ENCODE measurements at regions not wholly inside any gene's neighbourhood (a gene's known extent, or its start where the extent isn't known, plus 50 kb on each side); places are given as distances from the start of the nearest gene placed in this dataset.

DNA sequence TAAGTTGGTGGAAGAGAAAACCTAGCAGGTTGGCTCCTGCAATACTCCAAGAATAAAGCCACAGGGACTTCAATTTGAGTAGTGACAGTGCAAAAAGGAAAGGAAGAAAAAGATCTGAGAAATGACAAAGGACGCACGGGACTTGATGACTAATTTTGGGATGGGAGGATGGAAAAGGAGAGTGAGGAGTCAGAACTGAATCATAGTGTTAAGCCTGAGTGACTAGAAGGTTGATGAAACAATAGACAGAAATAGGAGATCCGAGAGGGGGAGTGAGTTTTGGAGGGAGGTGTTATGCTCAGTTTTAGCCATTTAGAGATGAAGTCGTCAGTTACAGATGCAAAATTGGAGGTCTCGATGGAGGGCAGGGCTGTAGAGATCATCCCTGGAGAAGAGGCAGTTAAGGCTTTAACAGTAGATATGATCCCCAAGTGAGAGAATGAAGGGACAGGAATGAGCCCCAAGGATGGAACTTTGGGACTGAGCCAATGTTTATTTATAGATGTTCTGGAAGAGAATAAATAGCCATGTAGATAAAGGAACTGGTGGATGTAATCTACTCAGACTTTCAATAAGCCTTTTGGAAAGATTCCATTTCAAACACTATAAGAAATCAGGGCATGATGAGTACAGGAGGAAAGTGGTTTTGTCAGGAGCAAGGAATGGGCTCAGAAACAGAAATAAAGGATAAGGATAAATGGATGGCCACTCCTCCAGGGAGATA is 108.9 kb upstream of the NCAM1 start:
- TF ChIP-seq, protein P1, sequence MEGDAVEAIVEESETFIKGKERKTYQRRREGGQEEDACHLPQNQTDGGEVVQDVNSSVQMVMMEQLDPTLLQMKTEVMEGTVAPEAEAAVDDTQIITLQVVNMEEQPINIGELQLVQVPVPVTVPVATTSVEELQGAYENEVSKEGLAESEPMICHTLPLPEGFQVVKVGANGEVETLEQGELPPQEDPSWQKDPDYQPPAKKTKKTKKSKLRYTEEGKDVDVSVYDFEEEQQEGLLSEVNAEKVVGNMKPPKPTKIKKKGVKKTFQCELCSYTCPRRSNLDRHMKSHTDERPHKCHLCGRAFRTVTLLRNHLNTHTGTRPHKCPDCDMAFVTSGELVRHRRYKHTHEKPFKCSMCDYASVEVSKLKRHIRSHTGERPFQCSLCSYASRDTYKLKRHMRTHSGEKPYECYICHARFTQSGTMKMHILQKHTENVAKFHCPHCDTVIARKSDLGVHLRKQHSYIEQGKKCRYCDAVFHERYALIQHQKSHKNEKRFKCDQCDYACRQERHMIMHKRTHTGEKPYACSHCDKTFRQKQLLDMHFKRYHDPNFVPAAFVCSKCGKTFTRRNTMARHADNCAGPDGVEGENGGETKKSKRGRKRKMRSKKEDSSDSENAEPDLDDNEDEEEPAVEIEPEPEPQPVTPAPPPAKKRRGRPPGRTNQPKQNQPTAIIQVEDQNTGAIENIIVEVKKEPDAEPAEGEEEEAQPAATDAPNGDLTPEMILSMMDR (IDR thresholded peaks at IDR 0.05; ENCODE audit: borderline replicate concordance, insufficient read depth, low read depth, low read length): no peak
- H3K4me3 ChIP-seq (ENCODE audit: low read depth, low read length): no peak overlapping the region

DNA sequence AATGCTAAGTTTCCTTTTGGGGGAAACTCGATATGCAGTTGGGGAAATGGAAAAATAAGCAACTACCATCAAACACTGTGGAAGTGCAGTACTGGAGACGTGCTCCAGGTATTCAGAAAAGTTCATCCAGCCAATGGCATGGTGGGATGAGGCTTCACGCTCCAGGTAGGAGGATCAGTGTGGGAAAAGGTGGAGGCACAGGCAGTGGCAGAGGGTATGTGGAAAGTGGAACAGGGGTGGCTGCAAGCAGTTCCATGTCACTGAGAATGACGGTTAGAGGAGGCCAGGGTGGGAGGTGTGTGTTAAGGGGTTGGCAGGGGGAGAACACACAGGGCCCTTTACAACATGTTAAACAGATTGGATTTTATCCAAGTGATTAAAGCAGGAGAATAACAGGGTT is 105.1 kb upstream of the NCAM1 start:
- no peak overlapping the region for H3K4me3 ChIP-seq (ENCODE audit: low read depth, low read length)
- TF ChIP-seq, protein P1 (IDR thresholded peaks at IDR 0.05; ENCODE audit: borderline replicate concordance, insufficient read depth, low read depth, low read length): no peak

DNA sequence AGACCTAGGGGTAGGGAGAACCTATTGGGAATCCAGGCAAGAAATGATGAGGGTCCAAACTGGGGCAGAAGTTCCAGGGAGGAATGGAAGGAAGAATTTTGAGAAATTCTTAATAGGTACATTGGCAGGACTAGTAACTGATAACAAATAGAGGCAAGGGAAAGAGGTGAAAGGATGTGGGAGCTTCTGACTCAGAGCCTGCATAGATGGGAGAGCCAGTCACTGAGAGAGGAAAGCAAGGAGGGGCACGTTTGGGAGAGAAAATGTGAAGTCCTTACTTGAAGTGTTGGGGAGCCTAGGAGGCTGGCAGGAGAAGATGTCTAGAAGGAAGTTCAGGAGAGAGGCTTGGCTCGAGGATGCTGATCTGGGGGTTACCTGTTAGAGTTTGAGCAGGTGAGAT is 104.6 kb upstream of the NCAM1 start:
- H3K4me3 ChIP-seq (ENCODE audit: low read depth, low read length): no peak overlapping the region
- TF ChIP-seq, protein P1 (IDR thresholded peaks at IDR 0.05; ENCODE audit: borderline replicate concordance, insufficient read depth, low read depth, low read length): no peak

DNA sequence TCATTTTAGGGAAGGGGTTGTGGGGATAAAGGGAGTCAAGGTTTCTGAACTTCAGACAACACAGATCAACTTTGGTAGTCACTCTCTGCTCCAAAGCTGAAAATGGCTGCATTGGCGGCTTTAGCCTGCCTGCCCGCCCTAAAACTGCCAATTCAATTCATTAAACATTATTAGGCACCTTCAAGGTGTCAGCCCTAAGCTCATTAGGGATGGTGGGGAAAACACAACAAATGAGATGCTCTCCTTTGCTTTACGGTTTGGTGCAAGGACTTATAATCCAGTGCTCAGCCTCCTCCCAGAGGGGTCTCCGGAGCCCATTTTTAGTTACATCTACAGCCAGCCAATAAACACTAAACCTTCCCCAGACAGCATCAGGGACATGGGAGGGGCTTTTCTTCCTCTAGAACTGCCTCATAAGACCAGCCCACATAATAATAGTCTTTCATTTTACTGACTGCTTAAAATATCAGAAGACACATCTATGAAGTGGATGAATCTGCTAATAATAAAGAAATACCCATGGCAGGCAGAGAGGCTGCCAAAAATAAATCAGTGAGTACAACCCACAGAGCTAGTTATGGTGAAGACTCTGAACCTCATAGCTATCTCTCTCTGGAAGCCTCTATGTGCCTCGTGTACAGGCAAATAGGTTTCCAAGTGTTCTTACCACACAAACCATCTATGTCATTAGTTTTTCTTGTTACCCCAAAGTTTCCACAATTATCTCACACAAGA is 102.8 kb upstream of the NCAM1 start:
- TF ChIP-seq, protein P1 (IDR thresholded peaks at IDR 0.05; ENCODE audit: borderline replicate concordance, insufficient read depth, low read depth, low read length): no peak
- no peak overlapping the region for H3K4me3 ChIP-seq (ENCODE audit: low read depth, low read length)

DNA sequence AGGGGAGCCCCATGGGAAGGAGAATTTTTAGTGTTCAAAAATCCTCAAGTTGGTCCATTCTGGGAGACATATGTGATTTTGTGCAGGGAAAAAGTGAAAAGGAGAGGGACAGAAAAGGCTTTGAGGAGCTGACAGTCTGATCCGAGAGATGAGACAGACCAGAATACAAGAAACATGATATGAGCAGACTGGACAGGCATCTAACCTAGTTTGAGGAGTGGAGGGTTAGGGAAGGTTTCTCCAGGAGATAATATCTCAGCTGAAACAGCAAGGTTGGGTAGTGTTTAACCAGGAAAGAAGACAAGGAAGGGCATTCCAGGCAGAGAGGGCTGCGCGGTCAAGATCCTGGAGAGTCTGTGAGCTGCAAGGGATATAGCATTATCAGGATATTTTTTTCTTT is 101.4 kb upstream of the NCAM1 start:
- TF ChIP-seq, protein P1 (IDR thresholded peaks at IDR 0.05; ENCODE audit: borderline replicate concordance, insufficient read depth, low read depth, low read length): no peak
- H3K4me3 ChIP-seq (ENCODE audit: low read depth, low read length): no peak overlapping the region

DNA sequence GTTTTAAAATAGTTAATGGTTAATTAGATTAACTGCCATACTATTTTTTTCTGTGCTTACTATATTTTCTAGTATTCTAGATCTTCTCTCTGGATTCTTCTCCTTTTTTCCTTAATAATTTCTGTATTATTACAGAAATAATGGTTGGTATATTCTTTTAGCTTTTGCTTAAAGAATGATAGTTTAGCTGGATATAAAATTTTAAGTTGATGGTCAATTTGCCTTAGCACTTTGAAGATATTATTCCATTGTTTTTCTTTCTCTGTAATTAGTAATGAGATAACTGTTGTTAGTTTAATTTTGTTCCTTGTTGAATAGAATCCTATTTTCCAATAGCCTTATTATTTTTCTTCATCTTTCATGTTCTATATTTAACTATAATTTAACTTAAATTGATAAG is 99.9 kb upstream of the NCAM1 start:
- TF ChIP-seq, protein P1 (IDR thresholded peaks at IDR 0.05; ENCODE audit: borderline replicate concordance, insufficient read depth, low read depth, low read length): no peak
- no peak overlapping the region for H3K4me3 ChIP-seq (ENCODE audit: low read depth, low read length)

DNA sequence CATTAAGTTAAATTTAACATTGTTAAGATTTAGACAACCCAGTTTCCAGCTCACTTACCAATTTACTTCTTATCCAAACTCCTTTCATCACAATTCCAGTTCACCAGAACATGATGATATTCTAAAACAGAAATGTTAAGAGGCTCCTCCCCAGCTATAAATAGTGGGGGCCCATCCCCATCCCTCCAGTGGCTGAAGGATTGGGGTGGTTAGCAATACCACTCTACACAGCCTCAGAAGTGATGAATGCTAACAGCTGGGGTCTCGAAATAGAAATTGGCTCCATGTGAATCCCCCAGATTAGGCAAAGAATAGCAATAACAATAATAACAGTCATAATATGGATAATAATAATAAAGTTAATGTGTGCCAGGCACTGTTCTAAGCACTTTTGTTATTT is 97.9 kb upstream of the NCAM1 start:
- no peak overlapping the region for H3K4me3 ChIP-seq (ENCODE audit: low read depth, low read length)
- TF ChIP-seq, protein P1 (IDR thresholded peaks at IDR 0.05; ENCODE audit: borderline replicate concordance, insufficient read depth, low read depth, low read length): no peak
